Stimulated activated CD4-positive, alpha-beta T cell treated with anti-CD3 and anti-CD28 coated beads, Interleukin-1b, Interleukin-23, amount 100 ng/mL, for 1 hour (primary cell): ENCODE measurements at regions not wholly inside any gene's neighbourhood (a gene's known extent, or its start where the extent isn't known, plus 50 kb on each side); places are given as distances from the start of the nearest gene placed in this dataset.

Source experiments
- DNase-seq, 2 donors: peaks; one replicate each; pipeline ENCODE4 v3.0.0-alpha.2; 2020; ENCODE audit warnings: low read depth in 2 of 2

DNA sequence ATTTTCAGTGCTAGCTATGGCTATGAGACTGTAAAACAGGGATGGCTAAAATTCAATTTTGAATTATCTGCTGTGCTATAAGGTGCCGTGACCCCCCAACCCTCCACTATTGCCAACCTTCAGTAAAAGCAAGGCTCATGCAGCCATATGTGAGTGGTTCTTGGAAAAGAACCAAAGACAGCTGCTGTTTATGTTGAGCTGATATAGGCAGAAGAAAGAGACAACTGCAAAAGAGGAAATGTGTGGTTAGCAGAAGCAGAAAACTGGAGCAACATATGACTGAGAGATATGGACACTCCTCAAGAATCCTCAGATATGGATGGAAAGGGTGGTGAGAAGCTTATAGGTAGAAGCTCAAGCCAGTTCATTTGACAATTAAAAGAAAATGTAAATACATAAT lies 200.3 kb downstream of the TLE1 start:
- DNase-seq: no peak

DNA sequence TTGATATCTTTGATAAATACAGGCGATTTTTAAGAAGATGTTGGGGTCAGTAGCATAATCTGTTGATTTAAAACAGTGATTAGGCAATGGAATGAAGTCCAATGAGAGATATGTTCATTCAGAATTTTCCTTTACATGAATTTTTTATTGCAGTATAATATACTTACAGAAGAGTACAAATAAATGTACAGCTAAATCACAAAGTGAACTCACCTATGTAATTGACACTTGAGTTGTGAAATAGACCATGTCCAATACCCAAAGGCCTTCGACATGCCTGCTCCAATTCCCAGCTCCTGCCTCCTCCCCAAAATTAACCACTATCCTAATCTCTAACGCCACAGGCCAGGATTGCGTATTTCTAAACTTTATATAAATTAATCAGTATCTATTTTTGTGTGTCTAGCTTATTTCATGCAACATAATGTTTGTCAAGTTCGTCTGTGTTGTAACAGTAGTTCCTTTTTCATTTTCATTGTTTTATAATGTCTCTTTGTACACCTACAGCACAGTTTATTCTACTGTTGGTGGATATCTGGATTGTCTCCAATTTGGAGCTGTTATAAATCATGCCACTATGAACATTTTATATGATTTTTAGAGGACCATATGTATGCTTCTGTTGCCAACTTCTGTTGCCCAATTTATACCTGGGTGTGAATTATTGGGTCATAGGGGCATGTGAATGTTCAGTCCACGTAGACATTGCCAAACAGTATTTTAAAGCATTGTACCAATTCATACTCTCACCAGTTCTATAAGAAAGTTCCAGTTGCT lies 208.3 kb downstream of the TLE1 start:
- no peak for DNase-seq

DNA sequence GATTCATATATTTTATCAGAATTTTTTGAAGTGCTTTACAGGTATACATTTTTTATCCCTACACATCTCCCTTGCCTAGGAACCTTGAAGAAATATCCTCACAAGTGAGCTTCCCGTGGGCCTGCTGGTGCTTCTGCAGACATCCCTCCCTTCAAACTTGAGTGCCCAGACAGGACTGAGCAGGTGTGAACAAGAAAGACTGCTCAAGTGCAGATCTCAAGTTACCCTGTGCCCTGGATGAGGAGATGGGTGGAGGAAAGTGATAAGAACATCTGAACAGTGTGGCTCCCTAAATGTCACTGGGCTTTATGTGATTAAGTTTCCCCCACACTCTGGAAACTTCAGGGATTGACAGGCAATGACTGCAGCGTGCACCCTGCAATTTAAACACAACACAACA lies 209.8 kb downstream of the TLE1 start:
- DNase-seq: no peak

DNA sequence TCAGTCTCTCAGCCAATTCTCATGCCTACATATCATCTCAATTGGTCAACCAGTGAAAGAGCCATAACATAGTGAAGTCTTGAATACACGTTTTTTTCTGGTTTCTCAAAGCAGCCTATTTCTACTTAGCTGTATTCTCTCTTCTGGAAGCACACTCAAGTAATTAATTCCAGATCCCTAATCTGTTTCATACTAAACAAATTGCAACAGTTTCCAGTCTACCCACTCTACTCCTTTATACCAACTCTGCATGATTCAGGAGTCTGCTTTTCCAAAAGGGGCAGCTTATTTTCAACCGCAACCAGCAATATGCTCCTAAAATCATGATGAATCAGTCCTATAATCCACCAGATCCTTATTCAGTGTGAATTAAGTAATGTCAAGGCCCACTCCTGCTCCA lies 211.7 kb downstream of the TLE1 start:
- no peak for DNase-seq

DNA sequence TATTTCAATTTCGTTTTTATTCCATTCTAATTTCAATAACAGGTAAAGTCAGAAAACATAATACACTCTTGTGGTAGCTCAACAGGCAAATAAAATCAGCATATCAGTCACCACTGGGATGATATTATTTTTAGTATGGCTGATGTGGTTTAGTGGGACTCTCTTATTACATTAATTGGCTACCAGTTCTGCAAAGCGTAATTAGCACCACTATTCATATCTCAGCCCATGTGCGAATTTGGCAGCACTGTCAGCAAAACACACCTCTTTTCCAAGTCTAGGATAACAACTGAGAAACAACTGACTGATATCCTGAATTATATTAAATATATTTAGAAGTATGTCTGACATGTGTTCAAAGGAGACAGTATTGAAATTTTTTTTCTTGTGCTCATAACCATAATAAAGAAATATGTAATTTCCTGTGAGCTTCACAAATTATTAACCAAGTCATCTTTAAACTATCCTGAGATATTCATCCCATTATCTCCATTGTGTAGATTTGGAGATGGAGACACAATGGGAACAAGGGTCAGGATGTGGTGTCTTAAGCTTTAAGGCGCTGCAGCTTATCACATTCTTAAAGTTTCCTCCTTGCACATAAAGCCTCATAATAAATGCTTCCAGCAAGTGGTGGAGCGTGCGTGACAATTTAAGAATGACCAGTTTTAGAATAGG lies 212.4 kb downstream of the TLE1 start:
- no peak for DNase-seq

DNA sequence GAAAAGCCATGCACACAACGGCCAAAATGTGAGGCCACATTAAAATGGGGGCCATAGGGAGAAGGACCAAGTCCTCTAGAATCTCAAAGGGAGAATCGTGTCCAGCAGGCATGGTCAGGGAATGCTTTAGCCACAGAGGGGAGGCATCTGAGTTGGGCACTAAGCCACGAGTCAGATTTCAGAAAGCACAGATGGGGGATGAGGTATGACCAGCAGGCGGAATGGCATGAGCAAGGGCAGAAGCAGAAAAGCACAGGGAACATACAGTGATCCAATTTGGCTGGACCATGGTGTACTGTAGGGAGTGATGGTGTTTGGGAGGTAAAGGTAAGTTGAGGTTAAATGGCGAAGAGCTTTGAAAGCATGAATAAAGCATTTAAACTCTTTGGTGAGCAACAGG lies 214.6 kb downstream of the TLE1 start:
- no peak for DNase-seq

GRCh38 chr9:81474125-81474524 lies 215.2 kb downstream of the TLE1 start:
- no peak for DNase-seq

DNA sequence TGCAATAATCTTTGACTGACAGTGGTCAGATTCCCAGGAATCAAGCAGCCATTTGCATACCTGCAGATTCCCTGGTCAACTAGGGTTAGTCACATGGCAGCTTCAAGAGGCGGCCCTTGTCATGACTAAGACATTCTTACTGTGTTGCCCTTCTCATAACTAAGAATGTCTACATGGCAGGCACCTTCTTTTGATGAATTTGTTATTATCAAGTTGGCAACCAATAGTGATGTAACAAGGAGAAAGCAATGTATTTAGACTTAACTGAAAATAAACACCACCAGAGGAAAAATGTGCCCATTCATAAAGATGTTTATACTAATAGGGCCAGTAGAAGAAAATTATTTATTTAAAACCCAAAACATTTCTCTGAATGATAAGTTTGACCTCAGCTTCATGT lies 215.6 kb downstream of the TLE1 start:
- no peak for DNase-seq

GRCh38 chr9:81473206-81473605 lies 216.1 kb downstream of the TLE1 start:
- DNase-seq: no peak

DNA sequence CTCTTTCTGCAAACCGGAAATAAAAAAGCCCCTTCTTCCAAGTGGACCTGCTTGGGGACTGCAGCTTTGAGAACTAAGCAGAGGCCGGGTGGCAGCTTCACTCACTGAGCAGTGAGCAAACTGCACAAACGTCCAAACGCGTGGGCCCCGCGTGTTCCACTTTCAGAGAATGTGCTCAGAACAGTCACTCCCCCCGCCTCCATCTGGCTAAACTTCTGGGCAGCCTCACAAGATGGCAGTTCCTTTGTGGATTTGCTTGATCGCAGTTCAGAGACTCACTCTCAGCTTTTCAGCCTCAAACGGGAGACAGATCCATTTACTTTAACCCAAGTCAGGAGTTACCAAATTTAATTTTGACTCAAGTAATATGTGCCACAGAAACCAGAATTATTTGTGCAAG lies 216.6 kb downstream of the TLE1 start:
- no peak for DNase-seq

DNA sequence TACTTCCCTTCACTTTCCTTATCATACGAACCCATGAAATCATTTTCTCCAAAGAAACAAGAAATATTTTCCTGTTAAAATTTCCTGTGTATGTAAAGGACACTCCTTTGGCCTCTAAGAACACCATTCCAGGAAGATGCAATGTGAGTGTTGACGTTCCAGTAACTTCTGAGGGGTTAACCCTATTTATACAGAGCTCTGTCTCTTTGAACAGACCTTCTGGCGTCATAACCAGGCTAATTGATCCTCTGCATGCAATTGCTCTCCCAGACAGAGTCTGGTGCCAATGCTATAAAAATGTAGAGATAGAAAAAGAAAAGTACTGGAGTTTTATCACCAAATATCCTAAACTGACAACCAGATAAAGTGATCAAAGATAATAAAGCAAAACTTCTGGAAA lies 218.5 kb downstream of the TLE1 start:
- no peak for DNase-seq

- no peak for DNase-seq
Observed at GRCh38 chr9:81468084-81468595, 221.2 kb downstream of the TLE1 start.

DNA sequence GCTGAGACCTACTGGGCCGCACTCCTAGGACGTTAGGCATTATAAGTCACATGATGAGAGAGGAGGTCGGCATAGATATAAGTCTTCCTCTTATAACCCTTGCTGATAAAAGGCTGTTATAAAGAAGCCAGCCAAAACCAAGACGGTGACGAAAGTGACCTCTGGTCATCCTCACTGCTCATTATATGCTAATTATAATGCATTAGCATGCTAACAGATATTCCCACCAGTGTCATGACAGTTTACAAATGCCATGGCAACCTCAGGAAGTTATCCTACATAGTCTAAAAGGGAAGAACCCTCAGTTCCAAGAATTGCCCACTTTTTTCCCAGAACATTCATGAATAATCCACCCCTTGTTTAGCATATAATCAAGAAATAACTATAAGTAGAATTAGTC lies 222.4 kb downstream of the TLE1 start:
- DNase-seq: no peak

DNA sequence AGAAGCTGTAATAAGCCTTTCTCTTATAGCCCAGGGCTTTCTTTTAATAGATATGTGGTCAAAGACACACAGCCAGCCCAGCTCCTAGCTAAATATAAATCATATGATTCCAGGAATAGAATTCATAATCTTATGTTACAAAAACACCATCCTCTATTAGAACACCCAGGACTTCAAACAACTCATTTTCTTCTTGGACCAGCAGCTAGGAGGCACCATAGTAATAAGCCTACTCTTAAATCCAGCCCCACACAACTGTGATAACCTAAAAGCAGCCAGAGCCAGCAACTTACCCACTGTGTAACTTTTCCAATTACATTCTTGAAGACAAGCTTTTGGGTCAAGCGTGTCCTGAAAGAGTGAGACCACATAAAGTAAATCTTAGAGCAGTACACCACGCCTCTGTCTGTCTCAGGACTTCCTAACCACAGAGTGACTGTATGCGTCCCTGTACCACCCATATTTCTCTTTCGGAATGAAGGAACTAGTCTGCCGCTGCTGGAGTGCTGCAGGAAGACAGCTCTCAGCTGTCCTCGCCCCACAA lies 223.8 kb downstream of the TLE1 start:
- DNase-seq: no peak

GRCh38 chr9:81462801-81463200 lies 226.5 kb downstream of the TLE1 start:
- DNase-seq: no peak

DNA sequence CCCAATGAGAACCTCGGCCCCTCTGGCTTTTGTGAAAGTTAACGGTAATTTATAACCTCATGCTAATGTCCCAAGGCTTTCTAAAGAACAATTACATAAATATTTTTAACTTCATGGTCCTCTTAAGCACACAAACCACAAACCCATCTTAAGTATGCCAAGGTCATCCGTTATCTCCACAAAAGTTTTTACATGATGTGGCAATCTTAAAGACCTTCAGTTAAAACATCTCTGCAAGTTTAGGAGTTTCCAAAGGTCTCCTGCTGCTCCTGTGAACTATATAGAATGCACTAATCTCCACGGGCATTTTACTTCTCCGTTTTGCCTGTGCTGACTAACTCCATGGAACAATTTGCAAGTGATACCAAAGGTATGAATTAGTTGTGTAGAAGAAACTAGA lies 228.2 kb downstream of the TLE1 start:
- no peak for DNase-seq

GRCh38 chr9:81460693-81461092 lies 228.7 kb downstream of the TLE1 start:
- no peak for DNase-seq

GRCh38 chr9:81459591-81459990 lies 229.8 kb downstream of the TLE1 start:
- DNase-seq: no peak

- DNase-seq: no peak
Observed at GRCh38 chr9:81456431-81457006, 232.8 kb downstream of the TLE1 start.

DNA sequence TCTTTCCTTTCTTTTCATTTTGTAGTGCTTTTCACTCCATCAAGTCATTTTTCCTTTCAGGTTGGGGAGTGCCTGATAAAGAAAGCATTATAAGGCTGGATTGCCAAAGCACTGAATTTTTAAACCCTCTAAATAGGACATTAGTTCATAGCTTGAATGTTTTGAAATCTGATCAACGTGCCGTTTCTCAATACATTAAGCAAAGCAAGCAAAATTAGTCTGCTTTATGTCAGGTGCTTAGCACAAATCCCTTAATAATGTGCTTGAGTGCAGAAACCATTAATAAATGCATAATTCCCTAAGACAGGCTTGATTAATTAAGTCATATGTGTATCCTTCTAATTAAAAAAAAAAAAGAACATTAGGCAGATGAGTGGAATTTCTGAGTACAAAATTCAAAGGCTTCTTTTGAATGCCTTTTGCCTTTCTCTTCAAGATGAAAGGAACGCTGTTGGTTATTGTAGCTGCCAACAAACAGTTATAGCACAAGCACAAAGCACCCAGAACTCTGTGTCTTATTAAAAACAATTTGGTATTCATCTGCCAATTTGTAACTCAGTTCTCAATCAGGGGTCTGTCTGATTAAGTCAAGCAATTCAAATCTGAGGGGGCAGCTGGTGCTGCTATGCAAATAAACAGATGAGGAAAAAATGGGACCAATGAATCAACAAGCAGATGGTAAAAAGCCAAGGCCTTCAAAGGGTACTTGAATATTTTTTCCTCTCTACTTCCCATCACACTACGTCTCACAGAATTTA lies 233.7 kb downstream of the TLE1 start:
- no peak for DNase-seq

DNA sequence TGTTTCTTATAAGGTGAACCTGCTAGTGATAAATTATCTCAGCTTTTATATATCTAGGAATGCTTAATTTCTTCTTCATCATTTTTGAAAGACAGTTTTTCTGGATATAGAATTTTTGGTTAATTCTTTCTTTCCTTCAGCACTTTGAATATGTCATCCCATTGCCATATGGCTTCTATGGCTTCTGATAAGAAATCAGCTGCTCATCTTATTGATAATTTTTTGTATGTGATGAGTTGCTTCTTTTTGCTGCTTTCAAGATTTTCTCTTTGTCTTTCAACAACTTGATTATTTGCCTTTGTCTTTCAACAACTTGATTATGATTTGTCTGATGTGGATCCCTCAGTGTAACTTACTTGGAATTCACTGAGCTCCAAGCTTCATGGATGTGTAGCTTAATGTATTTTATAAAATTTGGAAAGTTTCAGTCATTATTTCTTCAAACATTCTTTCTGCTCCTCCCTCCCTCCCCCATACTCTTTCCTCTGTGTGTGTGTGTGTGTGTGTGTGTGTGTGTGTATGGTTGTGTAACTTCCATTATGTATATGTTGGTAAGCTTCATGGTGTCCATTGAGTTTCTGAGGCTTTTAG lies 243.9 kb downstream of the TLE1 start:
- no peak for DNase-seq

DNA sequence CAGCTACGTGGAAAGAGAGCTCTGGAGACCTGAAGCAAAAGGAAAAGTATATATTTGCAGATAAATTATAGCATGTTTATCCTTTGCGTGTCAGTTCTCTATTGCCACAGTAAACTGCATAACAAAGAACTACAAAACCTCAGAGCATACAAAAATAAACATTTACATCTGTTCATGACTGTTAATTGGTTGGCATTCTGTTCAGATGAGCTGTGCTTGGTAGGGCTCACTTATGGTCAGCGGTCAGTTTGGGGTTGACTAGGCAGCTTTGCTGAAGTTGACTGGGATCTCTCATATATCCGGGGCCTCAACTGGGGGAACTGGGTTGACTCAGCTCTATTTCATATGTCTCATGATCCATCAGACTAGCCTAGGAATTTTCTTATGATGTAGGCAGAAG lies 257.7 kb downstream of the TLE1 start:
- DNase-seq: no peak
